ENCODE measurements at regions not wholly inside any gene's neighbourhood (a gene's known extent, or its start where the extent isn't known, plus 50 kb on each side); places are given as distances from the start of the nearest gene placed in this dataset.

- Mint-ChIP-seq H3K4me1 (peaks cover 23% of the 10 kb centered on the region), H3K36me3 (ENCODE audit: low read depth) (no peaks in the 10 kb centered on the region), H3K4me3 (no peak overlapping the region), H3K9me3 (no peaks in the 10 kb centered on the region), H3K27ac (no peak overlapping the region), H3K27me3 (ENCODE audit: insufficient read depth, low read depth, poor library complexity) (peaks cover 4% of the 10 kb centered on the region)
- no peaks in the 10 kb centered on the region for H3F3A ChIP-seq (replicated peaks; ENCODE audit: low read depth)
- DNase-seq (ENCODE audit: low spot score) (no peak), ATAC-seq (no peak)
- H3K79me2 ChIP-seq (replicated peaks; ENCODE audit: insufficient read depth) = no peaks in the 10 kb centered on the region
- H2AFZ ChIP-seq = no peak overlapping the region
- no peaks in the 10 kb centered on the region for H3K36me3 ChIP-seq (ENCODE audit: insufficient read depth)
- H3K4me3 ChIP-seq = no peak overlapping the region
- H3K4me1 ChIP-seq (ENCODE audit: insufficient read depth) = no peaks in the 10 kb centered on the region; the same call in 1 of the 2 replicates
- H3K27me3 ChIP-seq (ENCODE audit: insufficient read depth) = no peaks in the 10 kb centered on the region
- H3K27ac ChIP-seq (ENCODE audit: low read depth) = no peak overlapping the region
- no peaks in the 10 kb centered on the region for H4K20me1 ChIP-seq (replicated peaks; ENCODE audit: insufficient read depth)
- no peak for TF ChIP-seq STAT1 (IDR thresholded peaks at IDR 0.05; ENCODE audit: unreplicated experiment)
- no peak for TF ChIP-seq NANOG (IDR thresholded peaks at IDR 0.05; ENCODE audit: borderline replicate concordance)
- TF ChIP-seq REST (IDR thresholded peaks at IDR 0.05; ENCODE audit: unreplicated experiment) = no peak
- TF ChIP-seq, protein P1, sequence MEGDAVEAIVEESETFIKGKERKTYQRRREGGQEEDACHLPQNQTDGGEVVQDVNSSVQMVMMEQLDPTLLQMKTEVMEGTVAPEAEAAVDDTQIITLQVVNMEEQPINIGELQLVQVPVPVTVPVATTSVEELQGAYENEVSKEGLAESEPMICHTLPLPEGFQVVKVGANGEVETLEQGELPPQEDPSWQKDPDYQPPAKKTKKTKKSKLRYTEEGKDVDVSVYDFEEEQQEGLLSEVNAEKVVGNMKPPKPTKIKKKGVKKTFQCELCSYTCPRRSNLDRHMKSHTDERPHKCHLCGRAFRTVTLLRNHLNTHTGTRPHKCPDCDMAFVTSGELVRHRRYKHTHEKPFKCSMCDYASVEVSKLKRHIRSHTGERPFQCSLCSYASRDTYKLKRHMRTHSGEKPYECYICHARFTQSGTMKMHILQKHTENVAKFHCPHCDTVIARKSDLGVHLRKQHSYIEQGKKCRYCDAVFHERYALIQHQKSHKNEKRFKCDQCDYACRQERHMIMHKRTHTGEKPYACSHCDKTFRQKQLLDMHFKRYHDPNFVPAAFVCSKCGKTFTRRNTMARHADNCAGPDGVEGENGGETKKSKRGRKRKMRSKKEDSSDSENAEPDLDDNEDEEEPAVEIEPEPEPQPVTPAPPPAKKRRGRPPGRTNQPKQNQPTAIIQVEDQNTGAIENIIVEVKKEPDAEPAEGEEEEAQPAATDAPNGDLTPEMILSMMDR (conservative IDR thresholded peaks at IDR 0.05; ENCODE audit: low read depth in 2 of 2) = no peak
- TF ChIP-seq, protein P2, sequence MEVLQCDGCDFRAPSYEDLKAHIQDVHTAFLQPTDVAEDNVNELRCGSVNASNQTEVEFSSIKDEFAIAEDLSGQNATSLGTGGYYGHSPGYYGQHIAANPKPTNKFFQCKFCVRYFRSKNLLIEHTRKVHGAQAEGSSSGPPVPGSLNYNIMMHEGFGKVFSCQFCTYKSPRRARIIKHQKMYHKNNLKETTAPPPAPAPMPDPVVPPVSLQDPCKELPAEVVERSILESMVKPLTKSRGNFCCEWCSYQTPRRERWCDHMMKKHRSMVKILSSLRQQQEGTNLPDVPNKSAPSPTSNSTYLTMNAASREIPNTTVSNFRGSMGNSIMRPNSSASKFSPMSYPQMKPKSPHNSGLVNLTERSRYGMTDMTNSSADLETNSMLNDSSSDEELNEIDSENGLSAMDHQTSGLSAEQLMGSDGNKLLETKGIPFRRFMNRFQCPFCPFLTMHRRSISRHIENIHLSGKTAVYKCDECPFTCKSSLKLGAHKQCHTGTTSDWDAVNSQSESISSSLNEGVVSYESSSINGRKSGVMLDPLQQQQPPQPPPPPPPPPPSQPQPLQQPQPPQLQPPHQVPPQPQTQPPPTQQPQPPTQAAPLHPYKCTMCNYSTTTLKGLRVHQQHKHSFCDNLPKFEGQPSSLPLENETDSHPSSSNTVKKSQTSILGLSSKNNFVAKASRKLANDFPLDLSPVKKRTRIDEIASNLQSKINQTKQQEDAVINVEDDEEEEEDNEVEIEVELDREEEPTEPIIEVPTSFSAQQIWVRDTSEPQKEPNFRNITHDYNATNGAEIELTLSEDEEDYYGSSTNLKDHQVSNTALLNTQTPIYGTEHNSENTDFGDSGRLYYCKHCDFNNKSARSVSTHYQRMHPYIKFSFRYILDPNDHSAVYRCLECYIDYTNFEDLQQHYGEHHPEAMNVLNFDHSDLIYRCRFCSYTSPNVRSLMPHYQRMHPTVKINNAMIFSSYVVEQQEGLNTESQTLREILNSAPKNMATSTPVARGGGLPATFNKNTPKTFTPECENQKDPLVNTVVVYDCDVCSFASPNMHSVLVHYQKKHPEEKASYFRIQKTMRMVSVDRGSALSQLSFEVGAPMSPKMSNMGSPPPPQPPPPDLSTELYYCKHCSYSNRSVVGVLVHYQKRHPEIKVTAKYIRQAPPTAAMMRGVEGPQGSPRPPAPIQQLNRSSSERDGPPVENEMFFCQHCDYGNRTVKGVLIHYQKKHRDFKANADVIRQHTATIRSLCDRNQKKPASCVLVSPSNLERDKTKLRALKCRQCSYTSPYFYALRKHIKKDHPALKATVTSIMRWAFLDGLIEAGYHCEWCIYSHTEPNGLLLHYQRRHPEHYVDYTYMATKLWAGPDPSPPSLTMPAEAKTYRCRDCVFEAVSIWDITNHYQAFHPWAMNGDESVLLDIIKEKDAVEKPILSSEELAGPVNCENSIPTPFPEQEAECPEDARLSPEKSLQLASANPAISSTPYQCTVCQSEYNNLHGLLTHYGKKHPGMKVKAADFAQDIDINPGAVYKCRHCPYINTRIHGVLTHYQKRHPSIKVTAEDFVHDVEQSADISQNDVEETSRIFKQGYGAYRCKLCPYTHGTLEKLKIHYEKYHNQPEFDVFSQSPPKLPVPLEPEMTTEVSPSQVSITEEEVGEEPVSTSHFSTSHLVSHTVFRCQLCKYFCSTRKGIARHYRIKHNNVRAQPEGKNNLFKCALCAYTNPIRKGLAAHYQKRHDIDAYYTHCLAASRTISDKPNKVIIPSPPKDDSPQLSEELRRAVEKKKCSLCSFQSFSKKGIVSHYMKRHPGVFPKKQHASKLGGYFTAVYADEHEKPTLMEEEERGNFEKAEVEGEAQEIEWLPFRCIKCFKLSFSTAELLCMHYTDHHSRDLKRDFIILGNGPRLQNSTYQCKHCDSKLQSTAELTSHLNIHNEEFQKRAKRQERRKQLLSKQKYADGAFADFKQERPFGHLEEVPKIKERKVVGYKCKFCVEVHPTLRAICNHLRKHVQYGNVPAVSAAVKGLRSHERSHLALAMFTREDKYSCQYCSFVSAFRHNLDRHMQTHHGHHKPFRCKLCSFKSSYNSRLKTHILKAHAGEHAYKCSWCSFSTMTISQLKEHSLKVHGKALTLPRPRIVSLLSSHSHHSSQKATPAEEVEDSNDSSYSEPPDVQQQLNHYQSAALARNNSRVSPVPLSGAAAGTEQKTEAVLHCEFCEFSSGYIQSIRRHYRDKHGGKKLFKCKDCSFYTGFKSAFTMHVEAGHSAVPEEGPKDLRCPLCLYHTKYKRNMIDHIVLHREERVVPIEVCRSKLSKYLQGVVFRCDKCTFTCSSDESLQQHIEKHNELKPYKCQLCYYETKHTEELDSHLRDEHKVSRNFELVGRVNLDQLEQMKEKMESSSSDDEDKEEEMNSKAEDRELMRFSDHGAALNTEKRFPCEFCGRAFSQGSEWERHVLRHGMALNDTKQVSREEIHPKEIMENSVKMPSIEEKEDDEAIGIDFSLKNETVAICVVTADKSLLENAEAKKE (CRISPR knock-in tag; IDR thresholded peaks at IDR 0.05) = no peak
- TF ChIP-seq POLR2AphosphoS5 (IDR thresholded peaks at IDR 0.05; ENCODE audit: low read depth) = no peak
- no peak for TF ChIP-seq ETS1 (IDR thresholded peaks at IDR 0.05)
- no peak for TF ChIP-seq ZNF331 (CRISPR knock-in tag; IDR thresholded peaks at IDR 0.05; ENCODE audit: low read depth)
- no peak for TF ChIP-seq CREB1 (CRISPR knock-in tag; IDR thresholded peaks at IDR 0.05; ENCODE audit: low read depth)
- TF ChIP-seq EZH2 (IDR thresholded peaks at IDR 0.05; ENCODE audit: low read depth, unreplicated experiment) = no peak
- TF ChIP-seq EZH2phosphoT487 (IDR thresholded peaks at IDR 0.05; ENCODE audit: unreplicated experiment) = no peak
- TF ChIP-seq JUNB (IDR thresholded peaks at IDR 0.05; ENCODE audit: unreplicated experiment) = no peak
- TF ChIP-seq ZNF114 (CRISPR knock-in tag; IDR thresholded peaks at IDR 0.05) = no peak
- no peaks in the 10 kb centered on the region; the same call in 1 of the 2 replicates for H3K9me2 ChIP-seq (ENCODE audit: insufficient read depth)
- H3K4me2 ChIP-seq = no peak overlapping the region
Measured at GRCh38 chr10:111558211-111558610, 481.4 kb downstream of the ADRA2A start.
